C4-2B (cell line): ENCODE measurements at regions not wholly inside any gene's neighbourhood (a gene's known extent, or its start where the extent isn't known, plus 50 kb on each side); places are given as distances from the start of the nearest gene placed in this dataset.

Experiments used
- CTCF ChIP-seq: fragments of 450-650 bp; conservative IDR thresholded peaks from 2 replicates; pipeline ENCODE4 v1.5.1; 2017; ENCODE audit warnings: mild to moderate bottlenecking
- ZFX ChIP-seq: fragments of 450-650 bp; IDR thresholded peaks from 2 replicates; pipeline ENCODE4 v1.6.1; 2017

- no peak for TF ChIP-seq CTCF
- TF ChIP-seq ZFX: no peak
Measured at GRCh38 chr17:36756695-36757094, 155.3 kb downstream of the MRM1 start.
